SU-DHL-6 (cell line): ENCODE measurements at regions not wholly inside any gene's neighbourhood (a gene's known extent, or its start where the extent isn't known, plus 50 kb on each side); places are given as distances from the start of the nearest gene placed in this dataset.

Source experiments
- CTCF ChIP-seq: fragments of 200-600 bp; sonication (generic); IDR thresholded peaks from one replicate; pipeline ENCODE4 v1.5.1; 2017; ENCODE audit warnings: antibody characterized with exemption, mild to moderate bottlenecking, low read length, moderate library complexity; ENCODE audit not compliant: insufficient read depth, poor library complexity, severe bottlenecking
- EZH2phosphoT487 ChIP-seq: fragments of 200-600 bp; sonication (generic), shearing (Covaris generic); conservative IDR thresholded peaks from 2 replicates; pipeline ENCODE4 v1.6.1; 2018; ENCODE audit warnings: mild to moderate bottlenecking, antibody characterized with exemption, low read length, moderate library complexity, mixed read lengths

DNA sequence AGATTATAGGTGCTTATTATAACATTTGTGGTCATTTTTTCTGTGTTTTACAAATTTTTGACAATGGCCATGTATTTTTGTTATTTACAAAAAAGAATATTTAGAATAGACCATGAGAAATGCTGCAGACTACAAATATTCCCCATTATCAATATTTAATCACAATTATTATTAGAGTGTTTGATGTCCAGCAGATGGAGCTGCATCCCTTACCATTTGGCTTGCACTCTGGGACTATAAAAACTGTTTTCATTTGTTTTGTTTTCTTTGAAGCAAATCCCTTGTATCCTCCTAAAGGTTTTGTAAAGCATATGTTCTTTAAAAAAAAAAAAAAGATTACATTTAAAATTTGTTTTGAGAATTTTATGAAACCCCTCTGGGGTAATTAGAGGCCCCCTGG is 85.6 kb upstream of the CXorf66 start:
- TF ChIP-seq CTCF (no peak), EZH2phosphoT487 (no peak)
